Activated CD4-positive, alpha-beta memory T cell treated with anti-CD3 and anti-CD28 coated beads, Interleukin-2, amount 10 ng/mL, durations not matched to agents 7 days and 5 days (primary cell): ENCODE measurements at regions not wholly inside any gene's neighbourhood (a gene's known extent, or its start where the extent isn't known, plus 50 kb on each side); places are given as distances from the start of the nearest gene placed in this dataset.

Experiments
- CTCF ChIA-PET: fragments of 350-600 bp; sonication (Branson Sonifier 250); formaldehyde crosslinking; loops from one replicate; lab custom pipeline; 2021; ENCODE audit warnings: antibody characterized with exemption, inconsistent platforms; lab: Charles Lee
- POLR2A ChIA-PET: fragments of 350-600 bp; sonication (Branson Sonifier 250); formaldehyde crosslinking; loops from one replicate; lab custom pipeline; 2021; ENCODE audit warnings: antibody characterized with exemption; lab: Charles Lee
- DNase-seq: peaks from one replicate; pipeline ENCODE4 v3.0.0-alpha.2; 2020
- H3K27ac Mint-ChIP-seq: one replicate; pipeline ENCODE4 v1.8.0; 2021; ENCODE audit warnings: mild to moderate bottlenecking, mixed read lengths
- H3K27me3 Mint-ChIP-seq: one replicate; pipeline ENCODE4 v1.8.0; 2021; ENCODE audit warnings: mixed read lengths
- H3K36me3 Mint-ChIP-seq: one replicate; pipeline ENCODE4 v1.8.0; 2021; ENCODE audit warnings: low read depth, mixed read lengths
- H3K4me1 Mint-ChIP-seq: one replicate; pipeline ENCODE4 v1.8.0; 2021; ENCODE audit warnings: mixed read lengths
- H3K4me3 Mint-ChIP-seq: one replicate; pipeline ENCODE4 v1.8.0; 2021; ENCODE audit warnings: mild to moderate bottlenecking, mixed read lengths
- H3K9me3 Mint-ChIP-seq: one replicate; pipeline ENCODE4 v1.8.0; 2021; ENCODE audit warnings: mixed read lengths

GRCh38 chr20:48393311-48393685 lies 434.5 kb downstream of the PREX1 start:
- ChIA-PET CTCF (no interaction called here), POLR2A (no interaction called here)
- Mint-ChIP-seq H3K4me3 (no peak overlapping the region), H3K9me3 (peaks cover 11% of the 10 kb centered on the region), H3K36me3 (no peaks in the 10 kb centered on the region), H3K4me1 (no peaks in the 10 kb centered on the region), H3K27ac (no peak overlapping the region), H3K27me3 (peaks cover 11% of the 10 kb centered on the region)
- no peak for DNase-seq

- ChIA-PET CTCF (no interaction called here), POLR2A (no interaction called here)
- no peaks in the 10 kb centered on the region for H3K4me1 Mint-ChIP-seq
- H3K27me3 Mint-ChIP-seq, result peaks cover 11% of the 10 kb centered on the region
- no peak overlapping the region for H3K27ac Mint-ChIP-seq
- peaks cover 11% of the 10 kb centered on the region for H3K9me3 Mint-ChIP-seq
- H3K36me3 Mint-ChIP-seq, result no peaks in the 10 kb centered on the region
- DNase-seq, result no peak
- no peak overlapping the region for H3K4me3 Mint-ChIP-seq
Observed at GRCh38 chr20:48392407-48393310, 435.1 kb downstream of the PREX1 start.

- CTCF ChIA-PET, result no interaction called here
- Mint-ChIP-seq H3K4me1 (no peaks in the 10 kb centered on the region), H3K4me3 (no peak overlapping the region), H3K9me3 (peaks cover 11% of the 10 kb centered on the region), H3K27ac (no peak overlapping the region), H3K27me3 (peaks cover 6% of the 10 kb centered on the region), H3K36me3 (no peaks in the 10 kb centered on the region)
- POLR2A ChIA-PET, result no interaction called here
- no peak for DNase-seq
Observed at GRCh38 chr20:48390981-48391380, 436.8 kb downstream of the PREX1 start.

GRCh38 chr20:48387675-48388074 lies 440.1 kb downstream of the PREX1 start:
- DNase-seq, result no peak
- ChIA-PET POLR2A (no interaction called here), CTCF (no interaction called here)
- no peak overlapping the region for H3K4me3 Mint-ChIP-seq
- H3K4me1 Mint-ChIP-seq, result no peaks in the 10 kb centered on the region
- no peak overlapping the region for H3K27ac Mint-ChIP-seq
- H3K27me3 Mint-ChIP-seq, result no peaks in the 10 kb centered on the region
- no peaks in the 10 kb centered on the region for H3K36me3 Mint-ChIP-seq
- H3K9me3 Mint-ChIP-seq, result peaks cover 6% of the 10 kb centered on the region

- CTCF ChIA-PET, result no interaction called here
- Mint-ChIP-seq H3K4me1 (no peaks in the 10 kb centered on the region), H3K27ac (no peak overlapping the region), H3K9me3 (no peaks in the 10 kb centered on the region), H3K4me3 (no peak overlapping the region), H3K27me3 (peaks cover 3% of the 10 kb centered on the region), H3K36me3 (no peaks in the 10 kb centered on the region)
- no peak for DNase-seq
- POLR2A ChIA-PET, result no interaction called here
Observed at GRCh38 chr20:48385527-48385926, 442.3 kb downstream of the PREX1 start.

- H3K4me1 Mint-ChIP-seq, result no peaks in the 10 kb centered on the region
- DNase-seq, result no peak
- ChIA-PET CTCF (no interaction called here), POLR2A (no interaction called here)
- no peak overlapping the region for H3K4me3 Mint-ChIP-seq
- H3K36me3 Mint-ChIP-seq, result no peaks in the 10 kb centered on the region
- H3K9me3 Mint-ChIP-seq, result no peaks in the 10 kb centered on the region
- H3K27me3 Mint-ChIP-seq, result peaks cover 3% of the 10 kb centered on the region
- no peak overlapping the region for H3K27ac Mint-ChIP-seq
Observed at GRCh38 chr20:48385114-48385513, 442.7 kb downstream of the PREX1 start.

GRCh38 chr20:48384147-48384818 lies 443.5 kb downstream of the PREX1 start:
- ChIA-PET POLR2A (no interaction called here), CTCF (no interaction called here)
- no peak overlapping the region for H3K4me3 Mint-ChIP-seq
- no peaks in the 10 kb centered on the region for H3K4me1 Mint-ChIP-seq
- no peak overlapping the region for H3K27ac Mint-ChIP-seq
- no peaks in the 10 kb centered on the region for H3K36me3 Mint-ChIP-seq
- DNase-seq, result no peak
- peaks cover 3% of the 10 kb centered on the region for H3K27me3 Mint-ChIP-seq
- H3K9me3 Mint-ChIP-seq, result no peaks in the 10 kb centered on the region

GRCh38 chr20:48383252-48383651 lies 444.5 kb downstream of the PREX1 start:
- H3K27ac Mint-ChIP-seq, result no peak overlapping the region
- H3K4me1 Mint-ChIP-seq, result no peaks in the 10 kb centered on the region
- no peaks in the 10 kb centered on the region for H3K9me3 Mint-ChIP-seq
- DNase-seq, result no peak
- ChIA-PET POLR2A (no interaction called here), CTCF (no interaction called here)
- no peak overlapping the region for H3K4me3 Mint-ChIP-seq
- H3K36me3 Mint-ChIP-seq, result no peaks in the 10 kb centered on the region
- peaks cover 3% of the 10 kb centered on the region for H3K27me3 Mint-ChIP-seq

- Mint-ChIP-seq H3K36me3 (no peaks in the 10 kb centered on the region), H3K4me1 (no peaks in the 10 kb centered on the region), H3K4me3 (no peak overlapping the region), H3K27ac (no peak overlapping the region), H3K9me3 (no peaks in the 10 kb centered on the region), H3K27me3 (peaks cover 7% of the 10 kb centered on the region)
- POLR2A ChIA-PET, result no interaction called here
- CTCF ChIA-PET, result no interaction called here
- DNase-seq, result no peak
Observed at GRCh38 chr20:48382304-48382703, 445.5 kb downstream of the PREX1 start.

- Mint-ChIP-seq H3K4me1 (no peaks in the 10 kb centered on the region), H3K4me3 (no peak overlapping the region), H3K36me3 (no peaks in the 10 kb centered on the region), H3K9me3 (no peaks in the 10 kb centered on the region), H3K27ac (no peak overlapping the region), H3K27me3 (peaks cover 10% of the 10 kb centered on the region)
- DNase-seq, result no peak
- ChIA-PET POLR2A (no interaction called here), CTCF (no interaction called here)
Observed at GRCh38 chr20:48381353-48382120, 446.3 kb downstream of the PREX1 start.

GRCh38 chr20:48380661-48381060 lies 447.1 kb downstream of the PREX1 start:
- no peaks in the 10 kb centered on the region for H3K36me3 Mint-ChIP-seq
- CTCF ChIA-PET, result no interaction called here
- H3K4me3 Mint-ChIP-seq, result no peak overlapping the region
- no peak overlapping the region for H3K27ac Mint-ChIP-seq
- no peaks in the 10 kb centered on the region for H3K4me1 Mint-ChIP-seq
- H3K9me3 Mint-ChIP-seq, result no peaks in the 10 kb centered on the region
- H3K27me3 Mint-ChIP-seq, result peaks cover 10% of the 10 kb centered on the region
- POLR2A ChIA-PET, result interaction anchor here (0.6 kb wide), 1 partner anchor 276 kb away, joined by 4 read pairs; no protein-coding TSS in a partner anchor
- DNase-seq, result no peak

GRCh38 chr20:48378976-48379675 lies 448.7 kb downstream of the PREX1 start:
- H3K27ac Mint-ChIP-seq, result no peak overlapping the region
- CTCF ChIA-PET, result no interaction called here
- POLR2A ChIA-PET, result no interaction called here
- H3K9me3 Mint-ChIP-seq, result no peaks in the 10 kb centered on the region
- no peaks in the 10 kb centered on the region for H3K36me3 Mint-ChIP-seq
- peaks cover 14% of the 10 kb centered on the region for H3K27me3 Mint-ChIP-seq
- no peak for DNase-seq
- H3K4me1 Mint-ChIP-seq, result no peaks in the 10 kb centered on the region
- H3K4me3 Mint-ChIP-seq, result no peak overlapping the region

- Mint-ChIP-seq H3K27ac (no peak overlapping the region), H3K27me3 (peaks cover 15% of the 10 kb centered on the region), H3K4me3 (no peak overlapping the region), H3K9me3 (no peaks in the 10 kb centered on the region), H3K4me1 (no peaks in the 10 kb centered on the region), H3K36me3 (no peaks in the 10 kb centered on the region)
- POLR2A ChIA-PET, result no interaction called here
- no peak for DNase-seq
- CTCF ChIA-PET, result no interaction called here
Observed at GRCh38 chr20:48377940-48378339, 449.9 kb downstream of the PREX1 start.
